Keratinocyte (primary cell): ENCODE measurements at regions not wholly inside any gene's neighbourhood (a gene's known extent, or its start where the extent isn't known, plus 50 kb on each side); places are given as distances from the start of the nearest gene placed in this dataset.
"Not testable (repeated sequence)": the region's sequence is repeated elsewhere in the genome, so short reads cannot be mapped to it uniquely, and the experiment has no call there.

Experiments used
- CTCF ChIP-seq, 3 experiments: IDR thresholded peaks in 1 of 3; conservative IDR thresholded peaks in 1 of 3; optimal IDR thresholded peaks in 1 of 3; 2 replicates in 2 of 3; 3 replicates in 1 of 3; pipeline versions ENCODE3 to v1.5.1; 2011; ENCODE audit warnings: low read length in 3 of 3, mild to moderate bottlenecking in 3 of 3, moderate library complexity in 2 of 3, control low read depth in 1 of 3, inconsistent platforms in 1 of 3; ENCODE audit not compliant: insufficient read depth in 2 of 3; ENCODE audit errors: extremely low read depth in 1 of 3
- EZH2 ChIP-seq: IDR thresholded peaks from one replicate; pipeline ENCODE4 v1.6.1; 2012; ENCODE audit warnings: inconsistent platforms, mild to moderate bottlenecking, low read length, moderate library complexity

GRCh38 chr10:91729339-91729738 is 68.9 kb upstream of the TNKS2 start:
- not testable (repeated sequence) for TF ChIP-seq CTCF (optimal IDR thresholded peaks at IDR 0.05 in 1 of 3, IDR thresholded peaks at IDR 0.05 in 1 of 3, conservative IDR thresholded peaks at IDR 0.05 in 1 of 3; ENCODE audit: extremely low read depth in 1 of 3, insufficient read depth in 2 of 3, low read length in 3 of 3); EZH2
